GM19395 (cell line): ENCODE measurements at regions not wholly inside any gene's neighbourhood (a gene's known extent, or its start where the extent isn't known, plus 50 kb on each side); places are given as distances from the start of the nearest gene placed in this dataset.

Experiments used
- ATAC-seq: cut with Tn5 transposase; IDR thresholded peaks from one replicate; pipeline ENCODE4 v1.9.1; 2021; ENCODE audit warnings: mild to moderate bottlenecking, moderate library complexity; ENCODE audit not compliant: unreplicated experiment

DNA sequence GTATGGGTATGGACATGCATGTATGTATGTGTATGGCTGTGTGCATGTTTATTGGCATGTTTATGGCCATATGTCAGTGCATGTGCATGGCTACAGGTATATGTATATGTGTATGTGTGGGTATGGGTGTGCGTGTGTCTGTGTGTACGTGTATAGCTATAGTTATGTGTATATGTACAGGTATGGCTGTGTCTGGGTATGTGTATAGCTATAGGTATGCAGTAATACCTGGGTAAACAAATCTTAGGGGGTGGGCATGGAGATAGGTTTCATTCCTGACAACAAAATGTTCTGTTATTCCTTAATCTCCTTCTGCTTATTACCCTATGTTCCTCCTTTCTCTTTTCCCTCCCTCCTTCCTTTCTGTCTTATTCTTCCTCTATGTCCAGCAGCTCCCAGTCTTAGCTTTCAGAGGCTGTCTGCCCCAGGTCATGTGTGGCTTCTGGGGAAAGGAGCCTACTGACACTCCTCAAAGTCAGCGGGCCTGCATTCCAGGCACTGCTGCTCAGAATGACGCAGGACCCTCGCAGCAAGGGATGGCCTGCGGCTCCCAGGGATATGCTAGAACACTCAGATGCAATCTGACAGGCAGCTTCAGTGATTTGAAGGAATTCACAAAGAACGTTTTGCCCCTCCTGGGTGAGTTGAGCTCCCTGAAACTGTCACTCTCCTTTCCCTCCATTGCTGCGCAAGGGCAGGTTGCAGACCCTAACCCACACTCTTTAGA, 139.3 kb upstream of the PHACTR1 start:
- ATAC-seq: no peak

DNA sequence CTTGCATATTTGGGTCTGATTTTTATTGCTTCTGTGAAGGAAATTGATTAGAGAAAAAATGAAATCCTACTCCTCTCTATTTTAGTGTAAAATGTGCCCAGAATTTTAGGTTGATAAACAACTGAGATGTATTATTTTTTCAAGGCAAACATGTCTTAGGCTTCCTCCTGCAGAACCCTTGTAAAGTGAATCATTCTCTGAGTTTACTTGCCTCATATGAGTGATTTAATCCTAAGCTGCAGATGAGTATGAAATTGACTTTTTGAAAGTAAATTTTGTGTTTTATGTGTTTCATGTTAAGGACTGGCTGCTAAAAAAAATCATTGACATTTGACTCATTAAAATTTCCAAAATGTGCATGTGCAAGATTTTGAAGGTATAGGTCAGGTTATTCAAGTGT, 138.5 kb upstream of the PHACTR1 start:
- no peak for ATAC-seq

DNA sequence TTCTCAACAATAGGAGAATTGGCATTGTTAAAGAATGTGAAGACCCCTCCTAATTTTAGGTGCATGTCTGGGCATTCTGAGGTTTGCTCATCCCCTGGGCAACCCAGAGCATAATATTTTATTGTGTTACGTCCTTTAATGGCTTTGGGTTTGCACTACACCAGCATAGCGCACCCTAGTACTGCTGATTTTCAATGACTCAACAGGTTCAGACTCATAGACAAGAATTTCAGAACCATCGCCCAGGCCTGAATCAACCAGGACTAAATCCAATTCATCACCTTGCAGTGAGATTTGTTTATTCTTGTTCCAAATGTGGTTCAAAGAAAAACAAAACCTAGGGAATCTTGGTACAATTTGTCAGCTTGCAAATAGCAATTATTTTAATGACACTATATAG, 137.8 kb upstream of the PHACTR1 start:
- no peak for ATAC-seq

GRCh38 chr6:12580290-12580689, 136.3 kb upstream of the PHACTR1 start:
- no peak for ATAC-seq

DNA sequence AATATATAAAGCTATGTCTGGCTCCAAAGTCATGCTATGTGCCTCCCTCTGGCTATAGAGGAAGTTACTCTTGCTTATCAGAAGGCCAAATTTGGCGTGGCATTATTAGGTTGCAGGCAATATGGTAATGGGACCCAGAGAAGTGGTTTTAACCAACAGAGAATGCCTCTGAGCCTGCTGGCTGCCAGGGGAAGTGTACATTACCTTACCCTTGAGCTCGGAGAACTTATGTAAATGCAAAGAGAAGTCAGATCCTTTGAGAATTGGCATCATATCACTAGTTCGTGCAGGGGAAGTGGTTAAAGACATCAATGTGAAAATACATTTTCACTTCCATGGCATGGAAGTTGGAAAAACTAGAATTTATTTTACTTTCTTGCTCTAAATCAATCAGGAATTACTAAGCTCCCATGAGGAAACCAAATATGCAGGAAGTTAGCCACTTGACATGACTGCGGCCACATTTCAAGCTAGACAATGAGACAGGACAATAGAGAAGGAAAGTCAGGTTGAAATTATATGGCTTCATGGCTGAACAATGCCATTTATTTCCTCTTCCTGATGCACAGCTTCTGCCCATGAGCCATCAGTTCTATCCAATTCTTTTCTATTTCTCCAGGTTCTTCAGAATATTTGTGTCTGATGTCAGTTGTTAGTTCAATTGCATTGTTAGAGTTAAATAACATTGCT, 134.0 kb upstream of the PHACTR1 start:
- no peak for ATAC-seq

DNA sequence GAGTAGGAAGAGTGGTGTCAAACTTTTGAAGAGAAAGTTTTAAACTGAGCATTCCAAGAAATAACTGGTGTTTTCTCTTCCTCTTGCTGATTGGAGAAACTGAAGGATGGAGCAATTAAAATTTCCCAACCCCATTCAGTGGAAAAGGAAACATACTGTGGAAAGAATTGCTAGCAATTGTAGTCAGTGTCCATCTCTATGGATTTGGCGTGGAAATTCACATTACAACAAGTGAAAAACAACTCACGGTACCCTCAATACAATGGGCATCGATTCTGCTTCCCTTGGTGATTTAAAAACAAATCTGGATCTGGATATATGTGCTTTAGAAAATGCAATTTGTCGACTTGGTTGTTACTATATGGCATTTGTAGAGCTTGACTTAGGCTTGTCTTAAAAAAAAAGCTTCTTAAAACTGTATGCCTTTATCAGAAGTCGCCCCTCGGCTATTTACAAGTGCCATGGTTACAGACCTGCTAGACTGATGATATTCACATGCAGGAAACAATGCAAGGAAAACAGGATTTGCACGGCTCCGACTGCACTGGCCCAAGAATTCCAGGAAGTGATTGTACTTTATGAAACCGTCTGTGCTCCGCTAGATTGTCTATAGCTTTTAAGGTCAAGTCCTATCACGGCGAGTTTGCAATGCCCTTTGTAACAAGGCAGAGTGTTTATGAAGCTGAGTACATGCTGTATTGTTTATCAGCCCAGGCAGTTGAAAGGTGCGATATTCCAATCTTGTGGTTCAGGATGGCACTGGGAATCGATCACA, 131.7 kb upstream of the PHACTR1 start:
- ATAC-seq: no peak

- ATAC-seq: no peak
These were observed 131.0 kb upstream of the PHACTR1 start for GRCh38 chr6:12585497-12585958.

GRCh38 chr6:12586721-12587480, 129.7 kb upstream of the PHACTR1 start:
- ATAC-seq: no peak

- ATAC-seq: no peak
These were observed 125.7 kb upstream of the PHACTR1 start for GRCh38 chr6:12590901-12591300.

GRCh38 chr6:12592634-12593033, 123.9 kb upstream of the PHACTR1 start:
- ATAC-seq: no peak

DNA sequence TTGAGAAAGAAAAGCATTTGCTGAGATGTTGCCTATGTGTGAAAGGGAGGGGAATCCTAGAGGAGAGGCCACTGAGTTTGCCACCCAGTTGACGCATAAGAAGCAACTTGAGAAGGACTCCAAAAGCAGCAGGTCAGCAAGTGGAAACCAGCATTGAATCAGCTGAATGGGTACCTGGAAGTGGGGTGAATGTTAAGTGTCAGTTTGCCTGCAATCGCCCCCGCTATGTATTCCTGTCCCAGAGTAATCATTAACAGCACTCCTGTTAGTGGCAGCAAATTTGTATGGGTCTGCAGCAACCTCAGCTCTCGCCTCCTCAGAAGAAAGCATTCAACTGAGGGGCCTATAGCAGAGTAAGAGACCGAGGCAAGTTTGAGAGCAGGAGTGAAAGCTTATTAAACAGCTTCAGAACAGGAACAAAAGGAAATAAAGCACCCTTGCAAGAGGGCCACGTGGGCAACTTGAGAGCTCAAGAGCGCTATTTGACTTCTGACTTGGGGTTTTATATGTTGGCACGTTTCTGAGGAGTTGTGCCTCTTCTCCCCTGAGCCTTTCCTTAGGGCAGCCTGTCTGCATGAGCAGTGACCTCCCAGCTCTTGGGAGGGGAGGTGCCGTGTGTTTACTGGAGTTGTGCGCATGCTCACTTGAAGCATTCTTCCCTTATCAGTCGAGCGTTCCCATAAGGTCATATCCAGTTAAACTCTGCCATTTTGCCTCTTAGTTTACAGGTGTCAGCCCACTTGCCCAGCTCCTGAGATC, 122.6 kb upstream of the PHACTR1 start:
- peak; percentile 34 for ATAC-seq

- ATAC-seq: peak; percentile 55
These were observed 122.1 kb upstream of the PHACTR1 start for GRCh38 chr6:12594530-12594893.

GRCh38 chr6:12595161-12595811, 121.3 kb upstream of the PHACTR1 start:
- ATAC-seq: peak; percentile 70

DNA sequence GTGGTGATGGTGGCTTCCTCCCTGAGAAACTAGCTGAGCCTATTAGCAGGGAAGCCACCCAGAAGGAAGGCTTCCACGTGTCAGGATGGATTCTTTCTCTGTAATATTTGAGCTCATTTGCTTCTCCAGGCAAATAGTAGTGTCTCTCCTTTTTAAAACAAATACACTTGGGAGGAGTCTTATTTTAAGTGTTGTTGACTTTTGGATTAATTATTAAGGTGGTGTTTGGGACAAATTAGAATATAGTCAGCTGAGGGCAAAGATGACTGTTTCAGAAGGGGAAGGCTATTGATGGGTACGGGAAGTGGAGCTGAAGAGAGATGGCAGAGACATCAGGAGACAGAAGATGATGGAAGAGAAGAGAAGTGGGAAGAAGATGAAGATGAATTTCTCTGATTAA, 119.8 kb upstream of the PHACTR1 start:
- ATAC-seq: no peak

DNA sequence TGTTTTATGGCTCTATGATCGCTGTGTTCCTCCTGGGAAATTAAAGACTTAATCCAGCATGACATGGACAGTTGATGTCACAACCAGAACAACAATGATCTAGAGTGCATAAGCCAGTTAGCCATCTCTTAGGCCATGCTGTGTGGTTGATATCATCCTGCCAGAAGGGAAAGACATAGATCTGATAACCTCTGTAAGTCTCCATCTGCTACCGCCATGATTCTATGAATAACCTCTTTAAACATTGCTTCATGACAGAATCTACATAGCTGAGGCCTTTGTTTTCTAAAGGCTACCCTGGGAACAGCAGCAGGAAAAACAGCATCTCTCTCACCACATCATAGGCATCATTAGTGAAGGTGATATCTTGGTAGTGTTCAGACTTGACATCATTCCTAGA, 117.6 kb upstream of the PHACTR1 start:
- no peak for ATAC-seq

GRCh38 chr6:12601881-12602280, 114.7 kb upstream of the PHACTR1 start:
- no peak for ATAC-seq

DNA sequence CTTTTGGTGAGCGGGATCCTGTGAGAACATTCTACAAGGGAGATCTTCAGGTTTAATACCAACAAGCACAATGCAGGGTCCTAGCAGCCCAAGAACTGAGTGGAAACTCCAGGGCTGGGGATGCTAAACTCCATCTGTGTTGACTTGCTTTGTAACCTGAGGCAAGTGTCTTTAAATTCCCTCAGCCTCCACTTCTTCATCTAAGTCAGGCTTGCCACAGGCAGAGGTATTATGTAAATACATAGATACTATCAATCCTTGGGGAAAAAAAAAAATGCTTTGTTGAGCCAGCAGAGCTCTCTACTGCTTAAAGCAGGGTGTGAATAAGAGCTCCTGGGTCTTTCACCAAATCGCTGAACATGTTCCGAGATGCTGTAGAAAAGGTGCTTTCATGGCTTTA, 114.2 kb upstream of the PHACTR1 start:
- ATAC-seq: no peak

DNA sequence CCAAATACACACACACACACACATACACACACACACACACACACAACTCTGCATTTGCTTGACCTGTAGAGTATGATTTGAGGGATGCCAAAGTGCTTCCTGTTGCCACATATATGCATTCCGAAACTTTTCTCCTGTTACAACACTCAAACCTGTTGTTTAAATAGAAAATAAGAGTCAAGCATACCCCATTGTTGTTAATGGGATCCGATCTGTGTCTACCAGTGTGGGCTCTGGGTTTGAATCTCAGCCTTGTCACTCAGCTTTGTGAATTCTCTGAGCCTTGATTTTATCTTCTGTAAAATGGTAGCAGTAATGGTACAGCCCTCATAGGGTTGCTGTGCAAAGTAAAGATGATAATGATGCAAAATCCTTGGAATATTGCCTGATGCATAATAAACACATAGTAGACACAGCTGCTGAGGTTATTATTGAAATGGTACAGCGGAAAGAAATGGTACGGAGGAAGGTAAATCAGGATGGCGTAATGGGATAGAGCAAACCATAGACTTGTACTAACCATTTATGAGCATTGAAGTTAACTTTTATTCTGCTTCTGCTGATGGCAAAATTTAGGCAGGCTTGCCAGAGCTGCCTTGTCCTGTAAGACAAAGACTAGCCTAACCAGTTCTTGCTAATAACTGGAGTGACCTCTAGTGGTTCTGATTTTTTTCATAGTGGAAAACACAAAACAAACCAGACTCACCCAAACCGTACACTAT, 113.5 kb upstream of the PHACTR1 start:
- no peak for ATAC-seq

DNA sequence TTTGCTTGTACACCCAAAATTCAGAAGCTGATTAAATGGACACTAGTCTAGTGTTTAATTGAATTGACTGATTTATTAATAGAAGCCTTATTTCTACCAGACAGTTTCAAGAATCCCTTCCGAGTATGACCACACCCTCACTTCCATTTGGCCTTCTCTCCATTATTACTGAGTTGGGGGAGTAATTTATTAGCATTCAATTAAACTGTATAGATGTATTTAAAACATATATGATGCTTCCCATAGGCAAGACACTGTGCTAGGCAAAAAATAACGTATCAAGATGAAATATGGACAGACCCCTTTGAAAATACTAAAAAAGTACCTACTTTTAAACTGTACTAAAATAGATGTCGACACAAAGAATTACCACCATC, 112.9 kb upstream of the PHACTR1 start:
- no peak for ATAC-seq
